WTC11 (cell line): ENCODE measurements at regions not wholly inside any gene's neighbourhood (a gene's known extent, or its start where the extent isn't known, plus 50 kb on each side); places are given as distances from the start of the nearest gene placed in this dataset.

Experiments used
- IRF2 ChIP-seq: sonication (generic); formaldehyde crosslinking; IDR thresholded peaks from 2 replicates; pipeline ENCODE4 v1.8.0; 2022; ENCODE audit warnings: low read depth, missing genetic modification reagents, borderline replicate concordance
- SOX15 ChIP-seq: fragments of 250-450 bp; sonication (Bioruptor Pico); IDR thresholded peaks from 2 replicates; pipeline ENCODE4 v1.9.0; 2021; ENCODE audit warnings: mild to moderate bottlenecking
- TF ChIP-seq, protein P1 (sequence below): fragments of 200-600 bp; IDR thresholded peaks from 2 replicates; pipeline ENCODE4 v1.8.0; 2022; ENCODE audit warnings: antibody characterized with exemption
- TF ChIP-seq, protein P2 (sequence below): sonication (generic); formaldehyde crosslinking; IDR thresholded peaks from 2 replicates; pipeline ENCODE4 v1.8.0; 2022; ENCODE audit warnings: mild to moderate bottlenecking, missing genetic modification reagents

GRCh38 chr1:115456441-115456961 lies 118.5 kb upstream of the NGF start:
- no peak for TF ChIP-seq SOX15 (CRISPR knock-in tag)
- TF ChIP-seq, protein P1, sequence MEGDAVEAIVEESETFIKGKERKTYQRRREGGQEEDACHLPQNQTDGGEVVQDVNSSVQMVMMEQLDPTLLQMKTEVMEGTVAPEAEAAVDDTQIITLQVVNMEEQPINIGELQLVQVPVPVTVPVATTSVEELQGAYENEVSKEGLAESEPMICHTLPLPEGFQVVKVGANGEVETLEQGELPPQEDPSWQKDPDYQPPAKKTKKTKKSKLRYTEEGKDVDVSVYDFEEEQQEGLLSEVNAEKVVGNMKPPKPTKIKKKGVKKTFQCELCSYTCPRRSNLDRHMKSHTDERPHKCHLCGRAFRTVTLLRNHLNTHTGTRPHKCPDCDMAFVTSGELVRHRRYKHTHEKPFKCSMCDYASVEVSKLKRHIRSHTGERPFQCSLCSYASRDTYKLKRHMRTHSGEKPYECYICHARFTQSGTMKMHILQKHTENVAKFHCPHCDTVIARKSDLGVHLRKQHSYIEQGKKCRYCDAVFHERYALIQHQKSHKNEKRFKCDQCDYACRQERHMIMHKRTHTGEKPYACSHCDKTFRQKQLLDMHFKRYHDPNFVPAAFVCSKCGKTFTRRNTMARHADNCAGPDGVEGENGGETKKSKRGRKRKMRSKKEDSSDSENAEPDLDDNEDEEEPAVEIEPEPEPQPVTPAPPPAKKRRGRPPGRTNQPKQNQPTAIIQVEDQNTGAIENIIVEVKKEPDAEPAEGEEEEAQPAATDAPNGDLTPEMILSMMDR, result no peak
- TF ChIP-seq IRF2 (CRISPR knock-in tag), result no peak
- TF ChIP-seq, protein P2, sequence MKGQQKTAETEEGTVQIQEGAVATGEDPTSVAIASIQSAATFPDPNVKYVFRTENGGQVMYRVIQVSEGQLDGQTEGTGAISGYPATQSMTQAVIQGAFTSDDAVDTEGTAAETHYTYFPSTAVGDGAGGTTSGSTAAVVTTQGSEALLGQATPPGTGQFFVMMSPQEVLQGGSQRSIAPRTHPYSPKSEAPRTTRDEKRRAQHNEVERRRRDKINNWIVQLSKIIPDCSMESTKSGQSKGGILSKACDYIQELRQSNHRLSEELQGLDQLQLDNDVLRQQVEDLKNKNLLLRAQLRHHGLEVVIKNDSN (CRISPR knock-in tag), result no peak
